Spleen (tissue), 11 donors: ENCODE measurements at regions not wholly inside any gene's neighbourhood (a gene's known extent, or its start where the extent isn't known, plus 50 kb on each side); places are given as distances from the start of the nearest gene placed in this dataset.

ENCODE experiments used
- DNase-seq: peaks from one replicate; pipeline ENCODE4 v3.0.0-alpha.2; 2020
- H3K27ac ChIP-seq, 8 donors: fragments of 200-600 bp; sonication (generic) in 7 of 8; 1 replicate in 4 of 8; 2 replicates in 4 of 8; pipeline versions ENCODE4 v1.5.0 to v1.8.0; 2016 to 2021; ENCODE audit warnings: inconsistent platforms in 4 of 8, mild to moderate bottlenecking in 4 of 8, moderate library complexity in 1 of 8
- H3K27me3 ChIP-seq, 7 donors: fragments of 200-600 bp; sonication (generic) in 6 of 7; replicated peaks in 1 of 7; 1 replicate in 4 of 7; 2 replicates in 3 of 7; pipeline versions ENCODE4 v1.5.0 to v1.8.0; 2016 to 2021; ENCODE audit warnings: inconsistent platforms in 3 of 7, mild to moderate bottlenecking in 1 of 7
- H3K36me3 ChIP-seq, 6 donors: fragments of 200-600 bp; sonication (generic) in 5 of 6; 1 replicate in 4 of 6; 2 replicates in 2 of 6; pipeline versions ENCODE4 v1.5.0 to v1.8.0; 2016 to 2021; ENCODE audit warnings: inconsistent platforms in 2 of 6
- H3K4me1 ChIP-seq, 6 donors: fragments of 200-600 bp; sonication (generic) in 5 of 6; 1 replicate in 3 of 6; 2 replicates in 3 of 6; pipeline versions ENCODE4 v1.5.0 to v1.8.0; 2016 to 2021; ENCODE audit warnings: inconsistent platforms in 3 of 6
- H3K4me3 ChIP-seq, 8 donors: fragments of 200-600 bp; sonication (generic) in 7 of 8; 1 replicate in 4 of 8; 2 replicates in 4 of 8; pipeline versions ENCODE4 v1.5.0 to v1.8.0; 2016 to 2021; ENCODE audit warnings: inconsistent platforms in 4 of 8, mild to moderate bottlenecking in 4 of 8, moderate library complexity in 2 of 8
- H3K9me3 ChIP-seq, 8 donors: fragments of 200-600 bp; sonication (generic) in 7 of 8; 1 replicate in 4 of 8; 2 replicates in 4 of 8; pipeline versions ENCODE4 v1.5.0 to v1.8.0; 2016 to 2021; ENCODE audit warnings: inconsistent platforms in 4 of 8
- CTCF ChIP-seq, 11 experiments: fragments of 200-600 bp in 7 of 11; fragments of 450-650 bp in 4 of 11; sonication (generic) in 4 of 11; IDR thresholded peaks in 8 of 11; conservative IDR thresholded peaks in 3 of 11; 1 replicate in 7 of 11; 2 replicates in 4 of 11; pipeline versions ENCODE4 v1.4.0 to v1.8.0; 2016 to 2021; ENCODE audit warnings: antibody characterized with exemption in 11 of 11, inconsistent platforms in 4 of 11, mild to moderate bottlenecking in 1 of 11
- POLR2A ChIP-seq, 3 donors: fragments of 450-650 bp; IDR thresholded peaks; one replicate each; pipeline ENCODE4 v1.5.1; 2017; ENCODE audit warnings: antibody characterized with exemption in 3 of 3, mild to moderate bottlenecking in 1 of 3
- POLR2AphosphoS5 ChIP-seq, 3 donors: sonication (generic); formaldehyde crosslinking; IDR thresholded peaks; one replicate each; pipeline ENCODE4 v1.5.1; 2017; ENCODE audit warnings: antibody characterized with exemption in 3 of 3
- WGBS, 5 donors: extraction: QIAGEN DNeasy Blood & Tissue Kit in 3 of 5; methylation state at CpG; one replicate each; pipeline versions ENCODE4 v1.1.5 to v1.1.7; 2013 to 2018; 5-methylcytosine and 5-hydroxymethylcytosine counted together
- intact Hi-C: fragments of 100-400 bp; cut with DNase I; formaldehyde crosslinking; loops from one replicate; pipeline ENCODE4 v1.15.0; 2023; ENCODE audit warnings: low total_unique reads
- donor health status: healthy with polysubstance abuse.
- donor health status: DM: no; HTN: no; CAD: no; lungs with moderate emphysema.
- donor health status: DM: no; HTN: no; CAD: no.
- donor health status: Bipolar disorder and iron deficiency.
- donor health status: healthy.
- donor health status: DM: no; HTN: no; CAD: no.
- donor health status: DM: yes; HTN: yes; CAD: no.

- TF ChIP-seq CTCF (IDR thresholded peaks at IDR 0.05 in 8 of 11, conservative IDR thresholded peaks at IDR 0.05 in 3 of 11) (no peak), POLR2AphosphoS5 (IDR thresholded peaks at IDR 0.05) (no peak), POLR2A (IDR thresholded peaks at IDR 0.05) (no peak)
- no peaks in the 10 kb centered on the region for H3K36me3 ChIP-seq
- no peak for DNase-seq
- no peak overlapping the region for H3K4me3 ChIP-seq
- H3K9me3 ChIP-seq, result no peaks in the 10 kb centered on the region
- peaks cover 0 to 15% (median 4%) of the 10 kb centered on the region in 6 donors for H3K4me1 ChIP-seq
- 88 to 97% (median 95%) methylated on average over 8 of the region's 8 CpGs for WGBS, 5 donors
- H3K27ac ChIP-seq, result no peak overlapping the region
- intact Hi-C loops, result no loop called here
- peaks cover 0 to 4% (median 0%) of the 10 kb centered on the region in 7 donors for H3K27me3 ChIP-seq
Observed at GRCh38 chr18:10209302-10209701, 245.1 kb upstream of the APCDD1 start.

- H3K27me3 ChIP-seq, result peaks cover 0 to under 1% (median 0%) of the 10 kb centered on the region in 7 donors
- no peak for DNase-seq
- intact Hi-C loops, result no loop called here
- no peak for TF ChIP-seq CTCF (IDR thresholded peaks at IDR 0.05 in 8 of 11, conservative IDR thresholded peaks at IDR 0.05 in 3 of 11)
- TF ChIP-seq POLR2AphosphoS5 (IDR thresholded peaks at IDR 0.05), result no peak
- no peak for TF ChIP-seq POLR2A (IDR thresholded peaks at IDR 0.05)
- no peak overlapping the region for H3K4me3 ChIP-seq
- WGBS, 5 donors, result 82 to 94% (median 87%) methylated on average over 6 of the region's 6 CpGs
- H3K9me3 ChIP-seq, result no peaks in the 10 kb centered on the region
- H3K4me1 ChIP-seq, result peaks cover 0 to 15% (median 4%) of the 10 kb centered on the region in 6 donors
- H3K36me3 ChIP-seq, result no peaks in the 10 kb centered on the region
- H3K27ac ChIP-seq, result no peak overlapping the region
Observed at GRCh38 chr18:10210057-10210633, 244.3 kb upstream of the APCDD1 start.

- intact Hi-C loops, result no loop called here
- Histone ChIP-seq H3K4me3 (no peak overlapping the region), H3K4me1 (peaks cover 0 to 15% (median 6%) of the 10 kb centered on the region in 6 donors), H3K27me3 (no peaks in the 10 kb centered on the region), H3K36me3 (no peaks in the 10 kb centered on the region), H3K9me3 (peaks cover 0 to 8% (median 0%) of the 10 kb centered on the region in 8 donors), H3K27ac (peak overlapping the region in 4 of 8 donors; percentile 26 to 58 (median 50))
- TF ChIP-seq POLR2AphosphoS5 (IDR thresholded peaks at IDR 0.05) (no peak), CTCF (IDR thresholded peaks at IDR 0.05 in 8 of 11, conservative IDR thresholded peaks at IDR 0.05 in 3 of 11) (no peak), POLR2A (IDR thresholded peaks at IDR 0.05) (no peak)
- 4 to 9% (median 4%) methylated on average over 3 of the region's 3 CpGs for WGBS, 5 donors
- no peak for DNase-seq
Observed at GRCh38 chr18:10213526-10213925, 240.9 kb upstream of the APCDD1 start.

- 54 to 65% (median 60%) methylated on average over 6 of the region's 6 CpGs for WGBS, 5 donors
- intact Hi-C loops, result no loop called here
- Histone ChIP-seq H3K27ac (no peak overlapping the region), H3K36me3 (no peaks in the 10 kb centered on the region), H3K27me3 (no peaks in the 10 kb centered on the region), H3K4me1 (peaks cover 0 to 15% (median 6%) of the 10 kb centered on the region in 6 donors), H3K4me3 (no peak overlapping the region), H3K9me3 (peaks cover 0 to 19% (median 14%) of the 10 kb centered on the region in 8 donors)
- no peak for TF ChIP-seq CTCF (IDR thresholded peaks at IDR 0.05 in 8 of 11, conservative IDR thresholded peaks at IDR 0.05 in 3 of 11)
- no peak for TF ChIP-seq POLR2A (IDR thresholded peaks at IDR 0.05)
- TF ChIP-seq POLR2AphosphoS5 (IDR thresholded peaks at IDR 0.05), result no peak
- no peak for DNase-seq
Observed at GRCh38 chr18:10215446-10215845, 239.0 kb upstream of the APCDD1 start.
